Fibroblast of skin of right biceps (primary cell): ENCODE measurements at regions not wholly inside any gene's neighbourhood (a gene's known extent, or its start where the extent isn't known, plus 50 kb on each side); places are given as distances from the start of the nearest gene placed in this dataset.
A peak's percentile ranks its signal among the peaks of the same experiment; 100 is the strongest.
"Not testable (repeated sequence)": the region's sequence is repeated elsewhere in the genome, so short reads cannot be mapped to it uniquely, and the experiment has no call there.

Source experiments
- DNase-seq: peaks from one replicate; pipeline ENCODE4 v3.0.0-alpha.2; 2013

GRCh38 chr2:8249769-8250168, 432.1 kb upstream of the ID2 start:
- DNase-seq = no peak

- not testable (repeated sequence) for DNase-seq
Measured at GRCh38 chr2:8250290-8250689, 431.6 kb upstream of the ID2 start.

- no peak for DNase-seq
Measured at GRCh38 chr2:8251291-8251690, 430.6 kb upstream of the ID2 start.

GRCh38 chr2:8251856-8252255, 430.0 kb upstream of the ID2 start:
- DNase-seq = no peak

GRCh38 chr2:8252997-8253694, 428.7 kb upstream of the ID2 start:
- DNase-seq = no peak

GRCh38 chr2:8253781-8254180, 428.1 kb upstream of the ID2 start:
- no peak for DNase-seq

GRCh38 chr2:8254214-8254613, 427.6 kb upstream of the ID2 start:
- DNase-seq = not testable (repeated sequence)

- no peak for DNase-seq
Measured at GRCh38 chr2:8254791-8255447, 426.9 kb upstream of the ID2 start.

- DNase-seq = peak; percentile 24
Measured at GRCh38 chr2:8255448-8255800, 426.4 kb upstream of the ID2 start.

- DNase-seq = no peak
Measured at GRCh38 chr2:8256905-8257304, 425.0 kb upstream of the ID2 start.

GRCh38 chr2:8257502-8257901, 424.4 kb upstream of the ID2 start:
- no peak for DNase-seq

- peak; percentile 20 for DNase-seq
Measured at GRCh38 chr2:8258406-8258805, 423.4 kb upstream of the ID2 start.

- no peak for DNase-seq
Measured at GRCh38 chr2:8259106-8259840, 422.6 kb upstream of the ID2 start.

- DNase-seq = no peak
Measured at GRCh38 chr2:8259841-8260178, 422.0 kb upstream of the ID2 start.

- DNase-seq = no peak
Measured at GRCh38 chr2:8260213-8260612, 421.6 kb upstream of the ID2 start.

GRCh38 chr2:8263901-8264300, 418.0 kb upstream of the ID2 start:
- no peak for DNase-seq

- DNase-seq = no peak
Measured at GRCh38 chr2:8264981-8265380, 416.9 kb upstream of the ID2 start.

- no peak for DNase-seq
Measured at GRCh38 chr2:8265476-8266226, 416.2 kb upstream of the ID2 start.

- no peak for DNase-seq
Measured at GRCh38 chr2:8266563-8266962, 415.3 kb upstream of the ID2 start.

- no peak for DNase-seq
Measured at GRCh38 chr2:8267048-8267447, 414.8 kb upstream of the ID2 start.

GRCh38 chr2:8267721-8268120, 414.1 kb upstream of the ID2 start:
- DNase-seq = no peak

- DNase-seq = peak; percentile 57
Measured at GRCh38 chr2:8268172-8268783, 413.6 kb upstream of the ID2 start.

- no peak for DNase-seq
Measured at GRCh38 chr2:8270699-8271098, 411.2 kb upstream of the ID2 start.
